MCF 10A (cell line): ENCODE measurements at regions not wholly inside any gene's neighbourhood (a gene's known extent, or its start where the extent isn't known, plus 50 kb on each side); places are given as distances from the start of the nearest gene placed in this dataset.

Experiments
- BruUV-seq: library from RNA; stranded (reverse); fragments of 400-500 nt; replicated peaks from 2 replicates; lab custom pipeline; 2021; lab: Mats Ljungman, UMichigan
- CTCF ChIA-PET: fragments of 300-600 bp; sonication (Branson Sonifier 250); formaldehyde crosslinking; extraction: SDS; loops from one replicate; lab custom pipeline; 2021; ENCODE audit warnings: antibody characterized with exemption, inconsistent platforms; lab: Yijun Ruan, JAX
- POLR2A ChIA-PET: fragments of 300-600, 350-650 bp; sonication (Branson Sonifier 250); formaldehyde crosslinking; extraction: SDS; loops from one replicate; lab custom pipeline; 2020; ENCODE audit warnings: antibody characterized with exemption, inconsistent platforms; lab: Yijun Ruan, JAX
- DNase-seq: peaks from one replicate; pipeline ENCODE4 v3.0.0-alpha.2; 2018; ENCODE audit not compliant: unreplicated experiment
- H3K27ac Mint-ChIP-seq: one replicate; pipeline ENCODE4 v1.8.0; 2022; ENCODE audit warnings: mild to moderate bottlenecking, low read depth, mixed read lengths; ENCODE audit not compliant: unreplicated experiment
- H3K27me3 Mint-ChIP-seq: one replicate; pipeline ENCODE4 v1.8.0; 2022; ENCODE audit warnings: mixed read lengths; ENCODE audit not compliant: insufficient read depth, unreplicated experiment
- H3K36me3 Mint-ChIP-seq: one replicate; pipeline ENCODE4 v1.8.0; 2022; ENCODE audit warnings: mild to moderate bottlenecking, moderate library complexity, mixed read lengths; ENCODE audit not compliant: insufficient read depth, unreplicated experiment
- H3K4me1 Mint-ChIP-seq: one replicate; pipeline ENCODE4 v1.8.0; 2022; ENCODE audit warnings: mixed read lengths; ENCODE audit not compliant: insufficient read depth, unreplicated experiment
- H3K4me3 Mint-ChIP-seq: one replicate; pipeline ENCODE4 v1.8.0; 2022; ENCODE audit warnings: mild to moderate bottlenecking, moderate library complexity, mixed read lengths; ENCODE audit not compliant: unreplicated experiment
- H3K9me3 Mint-ChIP-seq: one replicate; pipeline ENCODE4 v1.8.0; 2022; ENCODE audit warnings: mixed read lengths; ENCODE audit not compliant: unreplicated experiment
- CTCF ChIP-seq: fragments of 200-600 bp; IDR thresholded peaks from one replicate; pipeline ENCODE4 v1.8.0; 2022; ENCODE audit warnings: antibody characterized with exemption, mild to moderate bottlenecking; ENCODE audit not compliant: unreplicated experiment
- intact Hi-C: fragments of 100-400 bp; cut with micrococcal nuclease; formaldehyde crosslinking; loops from 2 replicates; pipeline ENCODE4 v1.14.1; 2022

- CTCF ChIA-PET = interaction anchor here (0.6 to 1.3 kb wide), 2 partner anchors 16 to 140 kb away, joined by 3 read pairs; no protein-coding TSS in a partner anchor
- intact Hi-C loops = no loop called here
- no TSS peak for BruUV-seq
- DNase-seq = no peak
- Mint-ChIP-seq H3K36me3 (peaks cover 6% of the 10 kb centered on the region), H3K27ac (no peak overlapping the region), H3K4me1 (no peaks in the 10 kb centered on the region), H3K4me3 (no peak overlapping the region), H3K9me3 (peaks cover 6% of the 10 kb centered on the region), H3K27me3 (peaks cover 43% of the 10 kb centered on the region)
- POLR2A ChIA-PET = interaction anchor here (0.6 to 1.2 kb wide), 4 partner anchors 10 to 97 kb away, joined by 3 to 4 read pairs (median 3); no protein-coding TSS in a partner anchor
- no peak for TF ChIP-seq CTCF
These were observed 444.3 kb downstream of the GPAM start for GRCh38 chr10:111739125-111739873.

GRCh38 chr10:111739874-111740139, 443.8 kb downstream of the GPAM start:
- no peak for TF ChIP-seq CTCF
- no peaks in the 10 kb centered on the region for H3K4me1 Mint-ChIP-seq

GRCh38 chr10:111745982-111746381, 437.6 kb downstream of the GPAM start:
- ChIA-PET CTCF (interaction anchor here (2.9 kb wide), 1 partner anchor 10 kb away, joined by 13 read pairs; no protein-coding TSS in a partner anchor), POLR2A (no interaction called here)
- Mint-ChIP-seq H3K27me3 (peaks cover 17% of the 10 kb centered on the region), H3K36me3 (no peaks in the 10 kb centered on the region), H3K27ac (no peak overlapping the region), H3K4me1 (no peaks in the 10 kb centered on the region), H3K9me3 (no peaks in the 10 kb centered on the region), H3K4me3 (no peak overlapping the region)
- DNase-seq = no peak
- TF ChIP-seq CTCF = no peak
- intact Hi-C loops = no loop called here
- BruUV-seq = no TSS peak

More at GRCh38 chr10:111739874-111740139, 443.8 kb downstream of the GPAM start:
- Mint-ChIP-seq H3K4me3 (no peak overlapping the region), H3K9me3 (peaks cover 6% of the 10 kb centered on the region), H3K27me3 (peaks cover 41% of the 10 kb centered on the region), H3K36me3 (peaks cover 6% of the 10 kb centered on the region), H3K27ac (no peak overlapping the region)
- ChIA-PET CTCF (interaction anchor here (1.3 kb wide), 1 partner anchor 16 kb away, joined by 3 read pairs; no protein-coding TSS in a partner anchor), POLR2A (interaction anchor here (0.6 to 1.2 kb wide), 3 partner anchors 17 to 97 kb away, joined by 3 to 4 read pairs (median 3); no protein-coding TSS in a partner anchor)
- DNase-seq = no peak
- intact Hi-C loops = no loop called here
- no TSS peak for BruUV-seq

- no peak overlapping the region for H3K4me3 Mint-ChIP-seq
These were observed 435.8 kb downstream of the GPAM start for GRCh38 chr10:111747751-111748150.

More at GRCh38 chr10:111747751-111748150, 435.8 kb downstream of the GPAM start:
- CTCF ChIA-PET = interaction anchor here (0.5 to 1.7 kb wide), 4 partner anchors 9 to 391 kb away, joined by 3 to 9 read pairs (median 5); no protein-coding TSS in a partner anchor
- intact Hi-C loops = no loop called here
- POLR2A ChIA-PET = interaction anchor here (0.5 to 1.1 kb wide), 3 partner anchors 9 to 481 kb away, joined by 3 to 4 read pairs (median 3); no protein-coding TSS in a partner anchor
- TF ChIP-seq CTCF = no peak
- Mint-ChIP-seq H3K4me1 (no peaks in the 10 kb centered on the region), H3K9me3 (no peaks in the 10 kb centered on the region), H3K27me3 (peaks cover 14% of the 10 kb centered on the region), H3K27ac (no peak overlapping the region), H3K36me3 (no peaks in the 10 kb centered on the region)
- no TSS peak for BruUV-seq
- DNase-seq = no peak
